ENCODE measurements at regions not wholly inside any gene's neighbourhood (a gene's known extent, or its start where the extent isn't known, plus 50 kb on each side); places are given as distances from the start of the nearest gene placed in this dataset.
"Not testable (repeated sequence)": the region's sequence is repeated elsewhere in the genome, so short reads cannot be mapped to it uniquely, and the experiment has no call there.

DNA sequence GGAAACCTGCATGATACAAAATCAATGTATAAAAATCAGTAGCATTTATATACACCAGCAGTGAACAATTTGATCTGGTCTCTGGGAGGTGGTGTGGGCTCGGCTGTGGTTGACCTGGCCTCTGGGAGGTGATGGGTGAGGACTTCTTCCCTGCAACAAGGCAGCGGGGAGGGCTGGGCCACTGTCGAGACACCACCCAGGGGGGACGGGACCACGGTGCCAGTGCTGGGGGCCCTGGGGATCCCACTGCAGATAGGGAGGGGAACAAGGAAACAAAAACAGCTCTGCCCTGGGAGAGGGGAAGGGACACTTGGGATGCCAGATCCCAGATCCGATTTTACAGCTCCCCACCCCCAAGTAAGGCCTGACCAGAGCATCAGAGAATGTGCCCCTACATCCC is 189.6 kb upstream of the SFSWAP start:
- DNase-seq (ENCODE audit: low spot score) = no peak

DNA sequence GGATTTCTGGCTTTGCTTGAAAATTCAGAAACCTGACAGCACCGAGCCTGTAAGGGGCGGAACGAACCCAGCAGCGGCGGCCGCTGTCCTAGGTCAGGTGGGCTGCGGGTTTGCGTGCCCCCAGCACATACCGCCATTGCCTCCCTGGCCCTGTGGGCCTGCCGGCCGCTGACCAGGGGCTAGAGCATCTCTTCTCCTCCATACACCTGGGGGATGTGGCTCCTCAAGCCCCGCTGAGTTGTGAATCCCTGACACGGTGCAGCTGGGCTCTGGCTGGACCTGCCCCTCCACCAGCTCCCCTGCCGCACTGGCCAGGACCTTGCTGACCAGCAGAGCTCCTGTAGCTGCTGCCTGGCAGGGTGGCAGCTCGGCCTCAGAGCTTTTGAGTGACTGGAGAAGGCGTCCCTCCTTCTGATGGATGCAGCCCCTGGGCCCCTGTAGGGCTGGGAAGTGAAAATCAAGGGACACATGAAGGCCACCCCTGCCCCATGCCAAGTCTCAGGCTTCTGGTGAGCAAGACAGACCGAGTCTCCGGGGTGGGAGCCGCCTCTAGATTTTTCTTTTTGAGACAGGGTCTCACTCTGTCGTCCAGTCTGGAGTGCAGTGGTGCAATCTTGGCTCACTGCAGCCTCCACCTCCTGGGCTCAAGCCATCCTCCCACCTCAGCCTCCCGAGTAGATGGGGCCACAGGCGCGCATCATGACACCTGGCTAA is 184.9 kb upstream of the SFSWAP start:
- DNase-seq (ENCODE audit: low spot score) = no peak

DNA sequence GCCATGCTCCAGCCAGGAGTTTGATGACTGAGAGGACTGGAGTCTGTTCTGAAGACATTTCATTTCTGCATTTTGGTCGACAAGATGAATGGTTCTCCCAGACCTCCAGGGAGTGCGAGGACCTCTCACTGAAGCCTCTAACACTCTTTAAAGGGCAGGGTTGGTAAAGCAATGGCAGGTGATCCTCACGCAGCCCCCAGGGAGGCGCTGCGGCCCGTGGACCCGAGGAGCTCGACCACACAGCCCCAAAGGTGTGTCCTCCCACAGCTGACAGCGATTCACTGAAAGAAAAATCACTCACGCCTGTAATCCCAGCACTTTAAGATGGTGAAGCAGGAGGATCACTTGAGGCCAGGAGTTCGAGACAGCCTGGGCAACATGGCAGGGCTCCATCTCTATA is 183.8 kb upstream of the SFSWAP start:
- DNase-seq (ENCODE audit: low spot score) = no peak

DNA sequence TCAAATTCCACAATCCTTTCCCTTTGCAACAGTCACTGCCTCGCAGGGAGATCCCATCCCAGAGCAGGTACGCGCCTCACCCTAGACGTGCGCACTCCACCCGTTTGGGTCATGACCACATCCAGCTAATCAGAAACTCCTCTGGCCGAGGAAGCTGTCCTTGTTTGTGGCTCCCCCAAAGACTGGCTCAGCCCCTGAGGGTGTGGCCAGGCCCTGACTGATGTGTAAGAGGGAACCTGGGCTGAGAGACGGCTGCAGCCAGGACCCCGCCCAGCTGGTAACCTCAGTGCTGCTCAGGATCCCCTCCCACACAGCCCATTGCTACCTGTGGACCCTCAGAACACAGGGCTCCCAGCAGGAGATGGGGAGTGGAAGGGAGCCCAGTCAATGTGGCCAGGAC is 183.2 kb upstream of the SFSWAP start:
- no peak for DNase-seq (ENCODE audit: low spot score)

DNA sequence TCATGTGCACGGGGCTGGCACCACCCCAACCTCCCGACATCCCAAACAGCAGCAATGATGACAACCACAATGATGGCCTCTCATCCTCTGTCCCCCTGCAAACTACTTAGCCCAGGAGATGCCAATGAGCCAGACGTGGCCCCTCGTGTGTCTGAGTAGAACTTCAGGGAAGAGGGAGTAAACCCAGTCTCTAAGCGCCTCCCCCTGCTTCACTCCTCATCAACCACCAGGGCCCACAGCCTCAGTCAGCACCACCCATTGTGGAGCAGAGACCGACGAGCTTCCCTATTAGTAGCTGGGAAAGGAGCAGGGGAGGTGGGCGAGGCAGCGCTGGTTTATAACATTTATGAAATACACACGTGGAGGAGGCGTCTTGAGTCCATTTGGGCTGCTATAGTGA is 182.7 kb upstream of the SFSWAP start:
- DNase-seq (ENCODE audit: low spot score) = no peak

DNA sequence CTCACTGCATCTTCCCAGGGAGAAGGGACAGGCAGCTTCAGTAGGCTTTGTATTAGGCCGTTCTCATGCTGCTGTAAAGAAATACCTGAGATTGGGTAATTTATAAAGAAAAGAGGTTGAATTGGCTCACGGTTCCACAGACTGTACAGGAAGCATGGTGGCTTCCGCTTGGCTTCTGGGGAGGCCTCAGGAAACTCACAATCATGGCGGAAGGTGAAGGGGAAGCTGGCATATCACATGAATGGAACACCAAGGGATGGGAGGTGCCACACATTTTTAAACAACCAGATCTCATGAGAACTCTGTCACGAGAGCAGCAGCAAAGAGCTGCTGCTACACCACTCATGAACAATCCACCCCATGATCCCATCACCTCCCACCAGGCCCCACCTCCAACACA is 182.2 kb upstream of the SFSWAP start:
- no peak for DNase-seq (ENCODE audit: low spot score)

DNA sequence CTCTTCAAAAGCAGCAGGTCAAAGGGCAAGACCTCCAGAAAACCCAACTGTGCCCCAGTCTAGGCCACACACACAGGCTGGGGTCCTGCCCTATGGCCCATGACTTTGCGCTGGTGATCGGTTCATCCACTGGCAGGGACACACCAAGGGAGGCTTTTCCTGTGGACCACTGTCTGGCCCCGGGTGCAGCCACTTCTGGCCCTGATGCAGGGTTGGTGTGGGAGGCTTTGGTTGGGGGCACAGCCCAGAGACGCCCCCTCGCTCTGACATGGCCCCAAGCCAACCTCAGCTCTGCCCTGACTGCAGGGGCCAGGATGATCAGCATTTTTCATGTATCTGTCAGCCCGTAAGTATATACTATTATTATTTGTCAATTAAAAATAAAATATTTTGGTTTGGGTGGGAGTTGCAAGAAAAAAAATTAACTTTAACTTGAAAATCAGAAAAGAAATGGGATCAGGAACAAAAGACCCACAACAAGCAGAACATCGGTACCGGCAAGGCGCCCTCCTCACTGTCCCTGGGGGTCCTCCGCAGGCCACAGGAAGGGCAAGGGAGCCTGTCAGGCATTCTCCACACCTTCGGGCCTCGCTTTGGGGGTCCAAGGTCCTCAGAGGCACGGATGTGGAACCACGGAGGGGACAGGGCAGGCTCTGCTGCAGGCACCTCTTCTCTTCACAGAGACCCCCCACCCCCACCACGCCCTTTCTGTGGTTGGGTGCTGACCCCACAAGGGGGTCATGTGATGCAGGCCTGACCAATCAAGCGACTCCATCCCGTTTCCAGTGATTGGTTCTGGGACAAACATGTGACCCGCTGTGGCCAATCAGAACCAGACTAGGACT is 181.5 kb upstream of the SFSWAP start:
- DNase-seq (ENCODE audit: low spot score) = no peak

DNA sequence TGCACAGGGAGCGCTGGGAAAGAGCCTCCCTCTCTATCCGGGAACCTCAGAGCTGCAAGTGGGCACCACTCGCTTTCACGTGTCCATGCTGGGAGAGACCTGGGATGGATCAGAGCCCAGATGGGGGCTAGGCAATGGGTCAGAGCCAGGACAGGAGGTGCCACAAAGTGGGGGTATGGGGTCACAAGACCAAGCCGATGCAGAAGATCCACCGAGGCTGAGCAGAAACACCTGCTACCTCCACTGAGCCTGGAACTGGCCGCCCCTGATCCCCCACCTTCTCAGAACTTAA is 180.9 kb upstream of the SFSWAP start:
- no peak for DNase-seq (ENCODE audit: low spot score)

DNA sequence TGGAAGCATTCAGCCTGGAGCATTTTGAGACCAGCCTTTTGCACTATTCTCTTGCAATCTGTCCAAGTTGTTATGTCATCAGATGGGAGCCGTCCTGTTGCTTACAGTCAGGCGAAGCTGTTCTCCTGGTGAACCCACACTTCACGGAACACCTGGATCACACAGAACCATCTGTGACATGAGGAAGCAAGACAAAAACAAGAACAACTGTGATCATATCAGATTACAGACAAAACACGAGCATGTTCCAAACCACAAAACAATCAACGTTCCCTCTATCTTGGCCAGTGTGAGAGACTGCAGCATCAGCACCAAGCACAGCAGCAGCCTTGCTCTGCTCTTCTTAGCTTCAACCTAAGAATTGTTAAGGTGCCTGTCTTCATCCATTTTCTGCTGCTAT is 180.5 kb upstream of the SFSWAP start:
- no peak for DNase-seq (ENCODE audit: low spot score)

DNA sequence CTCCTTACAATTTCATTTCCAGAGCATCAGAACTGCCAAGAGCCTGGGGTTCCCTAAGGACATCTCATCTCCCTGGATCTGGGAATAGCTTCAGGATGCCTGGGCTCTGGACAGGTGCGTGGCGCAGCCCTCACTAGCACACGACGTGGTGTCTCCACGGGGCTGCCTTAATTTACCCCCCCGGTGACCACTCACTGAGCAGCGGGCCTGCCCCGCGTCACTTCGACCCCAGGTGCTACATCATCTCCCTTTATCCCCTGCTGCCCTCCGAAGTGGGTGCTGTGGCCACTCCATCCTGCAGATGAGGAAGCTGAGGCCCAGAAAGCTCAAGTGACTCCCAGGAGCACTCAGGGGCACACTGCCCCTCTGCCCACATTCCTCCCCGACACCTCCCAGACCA is 177.8 kb upstream of the SFSWAP start:
- no peak for DNase-seq (ENCODE audit: low spot score)

DNA sequence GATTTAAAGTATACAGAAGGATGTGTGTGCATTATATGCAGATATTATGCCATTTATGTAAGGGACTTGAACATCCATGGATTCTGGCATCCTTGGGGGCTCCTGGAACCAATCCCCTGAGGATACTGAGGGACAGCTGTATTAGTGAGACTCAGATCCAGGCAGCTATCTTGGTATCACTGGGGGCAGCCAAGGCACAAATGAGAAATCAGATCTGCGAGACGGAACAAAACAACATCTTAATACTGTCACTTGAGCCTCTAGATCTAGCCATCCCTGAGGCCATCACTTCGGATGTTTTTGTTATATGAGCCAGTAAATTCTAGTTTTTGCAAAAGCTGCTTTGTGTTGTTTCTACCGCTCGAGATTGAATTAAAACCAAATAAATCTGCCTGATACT is 175.1 kb upstream of the SFSWAP start:
- no peak for DNase-seq (ENCODE audit: low spot score)

DNA sequence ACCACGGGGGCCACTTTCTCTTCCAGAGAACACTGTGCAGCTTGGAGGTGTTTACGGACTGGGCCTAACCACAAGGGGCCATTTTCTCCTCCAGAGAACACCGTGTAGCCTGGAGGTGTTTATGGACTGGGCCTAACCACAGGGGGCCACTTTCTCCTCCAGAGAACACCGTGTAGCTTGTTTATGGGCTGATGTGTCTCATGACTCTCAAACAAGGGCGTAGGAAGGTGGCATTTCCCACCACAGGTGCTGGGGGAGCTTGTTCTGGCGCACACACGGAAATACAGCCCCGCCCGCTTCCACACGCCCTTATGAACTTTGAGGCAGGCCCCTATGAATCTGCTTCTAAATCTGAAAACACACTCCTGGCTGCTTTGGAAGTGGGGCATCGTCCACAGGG is 174.6 kb upstream of the SFSWAP start:
- no peak for DNase-seq (ENCODE audit: low spot score)

DNA sequence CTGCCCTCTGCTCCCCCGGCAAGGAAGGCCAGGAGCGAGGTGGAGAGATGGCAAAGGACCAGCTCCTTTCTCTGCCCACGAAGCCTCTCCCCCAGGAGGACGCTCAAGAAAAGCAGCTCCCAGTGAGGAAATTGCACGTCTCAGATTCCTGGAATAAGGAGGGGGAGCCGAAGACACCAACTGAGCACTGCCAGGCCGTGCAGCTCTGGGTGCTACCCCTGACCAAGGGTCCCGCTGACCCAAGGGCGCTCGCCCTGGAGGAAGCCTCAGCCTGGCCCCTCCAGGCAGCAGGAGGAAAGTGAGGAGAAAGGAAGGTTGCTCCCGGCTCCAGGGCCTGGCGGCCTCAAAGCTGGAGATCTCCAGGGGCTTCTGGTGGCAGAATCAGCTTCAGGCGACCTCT is 174.1 kb upstream of the SFSWAP start:
- DNase-seq (ENCODE audit: low spot score) = no peak

DNA sequence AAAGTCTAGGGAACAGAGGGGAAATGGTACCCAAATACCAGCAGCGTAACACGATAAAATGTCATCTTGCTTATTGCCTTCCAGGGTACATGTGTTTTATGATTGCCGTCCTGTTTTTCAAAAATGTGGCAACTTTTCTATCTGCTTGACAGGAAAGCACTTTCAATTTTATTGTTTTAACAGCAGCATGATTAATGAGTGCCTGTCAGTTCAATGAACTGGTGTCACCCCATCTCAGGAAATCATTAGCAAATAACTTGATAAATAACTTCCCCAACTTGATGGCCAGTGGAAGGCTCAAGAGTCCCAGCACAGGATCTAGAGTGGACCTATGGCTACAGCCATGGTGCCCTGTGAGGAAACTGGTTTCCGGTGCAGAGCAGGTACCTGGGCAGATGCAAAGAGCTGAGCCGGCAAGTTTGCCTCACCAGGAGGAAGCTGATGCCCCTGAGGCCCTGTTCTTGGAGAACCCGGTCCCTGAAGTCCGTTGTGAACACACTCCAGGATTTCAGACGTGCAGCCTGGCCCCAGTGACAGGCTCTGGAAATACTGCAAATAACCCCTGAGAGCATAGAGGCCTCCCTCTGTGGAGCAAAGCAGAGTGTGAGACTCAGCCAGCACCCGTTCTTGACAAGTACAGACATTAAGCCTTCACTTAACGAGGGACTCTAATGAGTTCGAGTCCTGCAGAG is 173.5 kb upstream of the SFSWAP start:
- DNase-seq (ENCODE audit: low spot score) = no peak

DNA sequence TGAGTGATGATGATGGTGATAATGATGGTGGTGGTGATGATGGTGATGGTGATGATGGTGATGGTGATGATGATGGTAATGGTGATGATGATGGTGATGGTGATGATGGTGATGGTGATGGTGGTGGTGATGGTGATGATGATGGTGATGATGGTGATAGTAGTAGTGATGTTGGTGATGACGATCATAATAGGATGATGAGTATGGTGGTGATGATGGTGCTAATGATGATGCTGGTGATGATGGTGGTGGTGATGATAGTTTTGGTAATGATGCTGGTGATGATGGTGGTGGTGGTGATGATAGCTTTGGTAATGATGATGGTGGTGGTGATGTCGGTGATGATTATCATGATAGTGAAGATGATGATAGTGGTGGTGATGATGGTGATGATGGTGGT is 171.5 kb upstream of the SFSWAP start:
- DNase-seq (ENCODE audit: low spot score) = no peak

DNA sequence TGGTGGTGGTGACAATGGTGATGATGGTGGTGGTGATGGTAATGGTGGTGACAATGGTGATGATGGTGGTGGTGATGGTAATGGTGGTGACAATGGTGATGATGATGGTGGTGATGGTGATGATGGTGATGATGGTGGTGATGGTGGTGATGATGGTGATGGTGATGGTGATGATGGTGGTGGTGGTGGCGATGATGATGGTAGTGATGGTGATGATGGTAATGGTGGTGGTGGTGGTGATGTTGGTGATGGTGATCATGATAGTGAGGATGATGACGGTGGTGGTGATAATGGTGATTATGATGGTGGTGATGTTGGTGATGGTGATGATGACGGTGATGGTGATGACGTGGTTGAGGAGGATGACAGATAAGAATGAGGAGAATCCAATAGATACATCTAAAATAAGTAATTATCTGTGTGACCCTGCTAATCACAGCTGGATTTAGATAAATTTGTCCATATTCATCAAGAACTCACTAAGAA is 170.7 kb upstream of the SFSWAP start:
- DNase-seq (ENCODE audit: low spot score) = no peak

DNA sequence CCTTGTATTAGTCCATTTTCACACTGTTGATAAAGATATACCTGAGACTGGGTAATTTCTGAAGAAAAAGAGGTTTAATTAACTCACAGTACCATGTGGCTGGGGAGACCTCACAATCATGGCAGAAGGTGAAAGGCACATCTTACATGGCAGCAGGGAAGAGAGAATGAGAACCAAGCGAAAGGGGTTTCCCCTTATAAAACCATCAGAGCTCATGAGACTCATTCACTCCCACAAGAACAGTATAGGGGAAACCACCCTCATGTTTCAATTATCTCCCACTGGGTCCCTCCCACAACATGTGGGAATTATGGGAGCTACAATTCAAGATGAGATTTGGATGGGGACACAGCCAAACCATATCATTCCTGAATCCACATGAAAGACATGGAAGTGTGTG is 169.4 kb upstream of the SFSWAP start:
- not testable (repeated sequence) for DNase-seq (ENCODE audit: low spot score)

DNA sequence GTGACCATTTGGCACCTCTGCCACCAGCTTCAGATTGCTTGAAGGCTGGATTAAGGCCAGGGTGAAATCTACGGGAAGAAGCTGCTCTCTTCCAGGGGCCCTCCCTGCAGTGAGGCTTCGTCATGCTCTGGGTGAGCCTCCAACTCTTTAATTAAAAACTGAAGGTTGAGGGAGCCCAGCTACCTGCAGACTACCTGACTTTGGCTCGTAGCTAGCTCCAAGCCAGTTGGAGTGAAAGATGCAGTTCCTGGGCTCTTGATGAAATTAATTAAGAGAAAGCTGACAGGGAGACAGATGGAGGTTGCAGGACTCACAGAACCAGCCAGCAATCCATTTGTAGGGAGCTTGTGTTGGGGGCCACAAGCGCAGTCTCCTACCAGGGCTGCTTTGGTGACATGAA is 168.5 kb upstream of the SFSWAP start:
- no peak for DNase-seq (ENCODE audit: low spot score)

DNA sequence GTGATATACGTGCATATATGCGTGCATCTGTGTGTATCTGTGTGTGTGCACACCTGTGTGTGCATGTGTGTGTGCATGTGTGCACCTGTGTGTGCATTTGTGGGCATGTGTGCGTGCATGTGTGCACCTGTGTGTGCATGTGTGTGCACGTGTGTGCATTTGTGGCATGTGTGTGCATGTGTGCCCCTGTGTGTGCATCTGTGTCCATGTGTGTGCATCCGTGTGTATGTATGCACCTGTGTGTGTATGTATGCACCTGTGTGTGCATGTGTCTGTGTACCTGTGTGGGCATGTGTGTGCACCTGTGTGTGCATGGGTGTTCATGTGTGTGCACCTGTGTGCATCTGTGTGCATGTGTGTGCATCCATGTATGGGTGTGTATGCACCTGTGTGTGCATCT is 167.8 kb upstream of the SFSWAP start:
- DNase-seq (ENCODE audit: low spot score) = no peak

DNA sequence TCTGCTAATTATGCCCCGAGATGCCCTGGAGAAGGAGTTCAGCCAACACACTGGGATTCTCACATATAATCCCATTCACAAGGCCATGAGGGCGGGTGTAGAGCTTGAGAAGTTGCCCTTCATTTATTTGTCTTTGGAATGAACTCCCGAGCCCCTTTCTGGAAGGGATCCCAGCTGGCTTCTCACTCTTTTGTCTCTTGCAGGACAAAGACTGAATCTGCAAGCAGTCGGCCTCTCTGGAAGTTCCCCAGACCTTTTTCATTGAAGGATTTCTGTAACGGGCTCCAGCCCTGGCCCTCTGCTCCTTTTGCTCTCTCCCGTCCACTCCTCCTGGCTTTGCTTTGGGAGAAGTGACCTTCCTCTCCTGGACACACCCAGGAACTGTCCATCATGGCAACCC is 163.3 kb upstream of the SFSWAP start:
- DNase-seq (ENCODE audit: low spot score) = no peak

DNA sequence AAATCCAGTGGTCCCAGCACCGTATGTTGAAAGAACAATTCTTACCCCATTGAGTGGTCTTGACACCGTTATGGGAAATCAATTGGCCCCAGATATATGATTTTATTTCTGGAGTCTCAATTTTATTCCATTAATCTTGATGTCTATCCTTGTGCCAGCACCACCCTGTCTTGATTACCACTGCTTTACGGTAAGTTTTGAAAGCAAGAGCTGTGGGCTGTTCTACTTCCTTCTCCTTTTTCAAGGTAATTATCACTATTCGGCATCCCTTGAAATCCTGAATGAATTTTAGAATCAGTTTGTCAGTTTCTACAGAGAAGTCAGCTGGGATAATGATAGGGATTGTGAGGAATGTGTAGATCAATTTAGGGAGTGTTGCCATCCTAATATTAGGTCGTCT is 160.8 kb upstream of the SFSWAP start:
- no peak for DNase-seq (ENCODE audit: low spot score)

DNA sequence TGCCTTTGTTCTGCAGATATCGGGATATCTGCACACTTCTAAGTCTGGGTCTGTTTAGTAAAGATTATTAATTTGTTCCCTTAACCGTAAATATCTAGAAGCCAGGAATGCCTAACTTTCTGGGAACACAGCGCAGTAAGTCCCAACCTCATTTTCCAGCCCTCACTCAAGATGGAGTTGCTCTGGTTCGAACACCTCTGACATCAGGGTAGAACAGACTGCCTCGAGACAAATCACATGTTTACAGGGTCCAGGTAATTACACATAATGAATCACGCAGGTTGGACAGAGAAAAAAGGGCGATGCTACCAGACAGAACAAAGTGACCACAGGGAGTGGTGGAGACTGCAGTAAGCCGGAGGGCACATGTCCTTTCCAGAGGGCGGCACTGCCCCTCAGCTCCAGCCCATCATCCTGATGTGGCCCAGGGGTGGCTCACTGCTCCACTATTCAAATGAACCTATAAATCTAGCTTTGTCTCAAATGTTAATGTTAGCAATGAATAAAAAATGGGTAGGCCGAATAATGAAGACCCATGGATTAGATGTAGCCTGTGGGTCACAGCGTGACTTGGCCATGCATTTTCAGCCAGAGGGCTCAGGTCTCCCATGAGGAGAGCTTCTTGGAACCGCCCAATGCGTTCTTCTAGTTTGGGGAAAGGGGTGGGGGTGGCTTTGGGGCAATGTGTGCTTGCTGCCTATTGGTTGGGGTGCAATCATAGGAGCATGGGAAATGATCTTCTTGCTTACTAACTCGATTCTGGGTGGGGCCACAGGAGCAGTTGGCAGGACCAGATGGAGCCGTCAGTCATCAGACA is 159.0 kb upstream of the SFSWAP start:
- DNase-seq (ENCODE audit: low spot score) = no peak
